Upper lobe of left lung (tissue), 6 donors: ENCODE measurements at regions not wholly inside any gene's neighbourhood (a gene's known extent, or its start where the extent isn't known, plus 50 kb on each side); places are given as distances from the start of the nearest gene placed in this dataset.

Experiments
- ATAC-seq, 2 donors: fragments of 200-7000 bp; cut with Tn5 transposase; one replicate each; pipeline ENCODE4 v1.9.1; 2022; ENCODE audit warnings: mild to moderate bottlenecking in 2 of 2, moderate library complexity in 2 of 2; ENCODE audit not compliant: low FRiP score in 2 of 2
- DNase-seq, 2 donors: peaks; one replicate each; pipeline ENCODE4 v3.0.0-alpha.2; 2019 to 2020
- H3K27ac ChIP-seq, 4 donors: fragments of 200-600 bp; sonication (generic); one replicate each; pipeline ENCODE4 v1.5.1; 2016 to 2019
- H3K27me3 ChIP-seq, 4 donors: fragments of 200-600 bp; sonication (generic); one replicate each; pipeline ENCODE4 v1.5.1; 2017 to 2019
- H3K36me3 ChIP-seq, 4 donors: fragments of 200-600 bp; sonication (generic); one replicate each; pipeline ENCODE4 v1.5.1; 2016 to 2019
- H3K4me1 ChIP-seq, 4 donors: fragments of 200-600 bp; sonication (generic); one replicate each; pipeline ENCODE4 v1.5.1; 2018 to 2019
- H3K4me3 ChIP-seq, 4 donors: fragments of 200-600 bp; sonication (generic); one replicate each; pipeline ENCODE4 v1.5.1; 2017 to 2019; ENCODE audit warnings: mild to moderate bottlenecking in 2 of 4, moderate library complexity in 1 of 4
- H3K9me3 ChIP-seq, 4 donors: fragments of 200-600 bp; sonication (generic); one replicate each; pipeline ENCODE4 v1.5.1; 2018 to 2019
- CTCF ChIP-seq, 6 experiments: fragments of 450-650 bp in 4 of 6; fragments of 200-600 bp in 2 of 6; sonication (generic) in 2 of 6; IDR thresholded peaks; one replicate each; pipeline ENCODE4 v1.5.1; 2016 to 2019; ENCODE audit warnings: antibody characterized with exemption in 6 of 6
- EP300 ChIP-seq, 4 donors: sonication (generic); formaldehyde crosslinking; IDR thresholded peaks; one replicate each; pipeline ENCODE4 v1.5.1; 2017; ENCODE audit warnings: antibody characterized with exemption in 4 of 4, control low read depth in 2 of 4
- POLR2A ChIP-seq, 4 donors: fragments of 450-650 bp; IDR thresholded peaks; one replicate each; pipeline ENCODE4 v1.5.1; 2016 to 2017; ENCODE audit warnings: antibody characterized with exemption in 4 of 4, mild to moderate bottlenecking in 2 of 4
- POLR2AphosphoS5 ChIP-seq, 2 donors: sonication (generic); formaldehyde crosslinking; IDR thresholded peaks; one replicate each; pipeline ENCODE4 v1.5.1; 2017; ENCODE audit warnings: antibody characterized with exemption in 2 of 2
- WGBS, 2 donors: methylation state at CpG; one replicate each; pipeline ENCODE4 v1.1.5; 2017 to 2018; 5-methylcytosine and 5-hydroxymethylcytosine counted together
- donor health status: DM: no; HTN: no; CAD: no; lungs with moderate emphysema.
- donor health status: DM: no; HTN: yes; CAD: no; lungs with severe emphysema.

GRCh38 chr6:147055821-147056392 is 148.3 kb upstream of the STXBP5 start:
- no peak for ATAC-seq
- Histone ChIP-seq H3K9me3 (no peaks in the 10 kb centered on the region), H3K27ac (no peak overlapping the region), H3K36me3 (no peaks in the 10 kb centered on the region), H3K4me3 (no peak overlapping the region), H3K27me3 (no peaks in the 10 kb centered on the region), H3K4me1 (no peaks in the 10 kb centered on the region)
- 73% methylated on average over 8 of the region's 8 CpGs for WGBS, 2 donors
- no peak for TF ChIP-seq CTCF (IDR thresholded peaks at IDR 0.05)
- TF ChIP-seq POLR2A (IDR thresholded peaks at IDR 0.05): no peak
- TF ChIP-seq POLR2AphosphoS5 (IDR thresholded peaks at IDR 0.05): no peak
- TF ChIP-seq EP300 (IDR thresholded peaks at IDR 0.05): no peak
- DNase-seq: no peak

- Histone ChIP-seq H3K27me3 (no peaks in the 10 kb centered on the region), H3K4me3 (no peak overlapping the region), H3K27ac (no peak overlapping the region), H3K36me3 (no peaks in the 10 kb centered on the region), H3K9me3 (no peaks in the 10 kb centered on the region), H3K4me1 (no peaks in the 10 kb centered on the region)
- TF ChIP-seq POLR2A (IDR thresholded peaks at IDR 0.05): no peak
- 56 to 73% methylated on average over 1 of the region's 1 CpG for WGBS, 2 donors
- DNase-seq (no peak), ATAC-seq (no peak)
Observed at GRCh38 chr6:147057188-147057587, 147.0 kb upstream of the STXBP5 start.

GRCh38 chr6:147057705-147058342 is 146.4 kb upstream of the STXBP5 start:
- H3K9me3 ChIP-seq: no peaks in the 10 kb centered on the region
- H3K4me1 ChIP-seq: no peaks in the 10 kb centered on the region
- H3K36me3 ChIP-seq: no peaks in the 10 kb centered on the region
- ATAC-seq (no peak), DNase-seq (no peak)
- no peak for TF ChIP-seq CTCF (IDR thresholded peaks at IDR 0.05)
- no peak for TF ChIP-seq EP300 (IDR thresholded peaks at IDR 0.05)
- no peak for TF ChIP-seq POLR2AphosphoS5 (IDR thresholded peaks at IDR 0.05)
- no peak for TF ChIP-seq POLR2A (IDR thresholded peaks at IDR 0.05)
- no peak overlapping the region for H3K4me3 ChIP-seq
- H3K27ac ChIP-seq: no peak overlapping the region
- WGBS, 2 donors: 93 to 94% methylated on average over 3 of the region's 3 CpGs
- no peaks in the 10 kb centered on the region for H3K27me3 ChIP-seq

GRCh38 chr6:147058786-147059385 is 145.3 kb upstream of the STXBP5 start:
- 60 to 64% methylated on average over 1 of the region's 1 CpG for WGBS, 2 donors
- Histone ChIP-seq H3K27ac (no peak overlapping the region), H3K36me3 (no peaks in the 10 kb centered on the region), H3K9me3 (no peaks in the 10 kb centered on the region), H3K4me3 (no peak overlapping the region), H3K4me1 (no peaks in the 10 kb centered on the region), H3K27me3 (no peaks in the 10 kb centered on the region)
- ATAC-seq (no peak), DNase-seq (no peak)
- TF ChIP-seq POLR2A (IDR thresholded peaks at IDR 0.05): no peak
- TF ChIP-seq POLR2AphosphoS5 (IDR thresholded peaks at IDR 0.05): no peak
- TF ChIP-seq EP300 (IDR thresholded peaks at IDR 0.05): no peak
- TF ChIP-seq CTCF (IDR thresholded peaks at IDR 0.05): no peak

GRCh38 chr6:147060636-147061035 is 143.6 kb upstream of the STXBP5 start:
- Histone ChIP-seq H3K27ac (no peak overlapping the region), H3K9me3 (no peaks in the 10 kb centered on the region), H3K36me3 (no peaks in the 10 kb centered on the region), H3K4me1 (no peaks in the 10 kb centered on the region), H3K4me3 (no peak overlapping the region), H3K27me3 (no peaks in the 10 kb centered on the region)
- ATAC-seq (no peak), DNase-seq (no peak)
- TF ChIP-seq POLR2AphosphoS5 (IDR thresholded peaks at IDR 0.05): no peak
- no peak for TF ChIP-seq CTCF (IDR thresholded peaks at IDR 0.05)
- TF ChIP-seq POLR2A (IDR thresholded peaks at IDR 0.05): no peak
- no peak for TF ChIP-seq EP300 (IDR thresholded peaks at IDR 0.05)
- WGBS, 2 donors: 78 to 80% methylated on average over 1 of the region's 1 CpG
